HK-2 (cell line): ENCODE measurements at regions not wholly inside any gene's neighbourhood (a gene's known extent, or its start where the extent isn't known, plus 50 kb on each side); places are given as distances from the start of the nearest gene placed in this dataset.
"Not testable (repeated sequence)": the region's sequence is repeated elsewhere in the genome, so short reads cannot be mapped to it uniquely, and the experiment has no call there.

Source experiments
- DNase-seq: peaks from one replicate; pipeline ENCODE4 v3.0.0-alpha.2; 2018; ENCODE audit not compliant: unreplicated experiment

DNA sequence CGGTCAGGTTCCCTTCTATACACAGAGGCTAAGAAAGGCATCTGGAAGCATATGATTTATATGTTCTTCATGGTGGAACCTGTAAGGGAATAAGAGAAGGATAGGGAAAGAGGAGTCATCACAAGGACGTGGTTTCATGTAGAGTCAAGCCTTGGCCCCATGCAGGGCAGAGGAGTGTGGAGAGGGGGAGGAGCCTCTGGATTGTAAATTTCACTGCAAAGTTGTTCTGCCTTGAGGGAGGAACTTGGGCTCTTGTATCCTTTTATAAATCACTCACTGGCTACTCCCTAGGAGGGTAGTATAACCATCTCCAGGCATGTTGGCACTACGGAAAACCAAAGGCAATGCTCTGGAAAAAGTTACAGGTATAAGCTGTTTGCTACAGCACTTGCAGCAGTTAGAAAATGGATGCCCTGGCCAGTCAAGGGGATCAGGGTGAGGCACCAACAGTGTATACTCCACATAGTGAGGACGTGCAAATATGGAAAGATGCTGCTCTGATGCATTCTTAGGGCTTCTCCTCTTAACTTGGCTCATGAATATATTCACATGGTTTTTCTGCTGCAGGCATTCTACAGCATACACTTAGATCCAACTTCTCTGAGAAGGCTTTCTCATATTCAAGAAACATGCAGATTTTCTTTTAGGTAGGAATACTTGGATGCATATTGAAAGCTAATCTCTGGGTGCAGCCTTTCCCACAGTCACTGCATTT lies 60.3 kb upstream of the ZNF81 start:
- no peak for DNase-seq

DNA sequence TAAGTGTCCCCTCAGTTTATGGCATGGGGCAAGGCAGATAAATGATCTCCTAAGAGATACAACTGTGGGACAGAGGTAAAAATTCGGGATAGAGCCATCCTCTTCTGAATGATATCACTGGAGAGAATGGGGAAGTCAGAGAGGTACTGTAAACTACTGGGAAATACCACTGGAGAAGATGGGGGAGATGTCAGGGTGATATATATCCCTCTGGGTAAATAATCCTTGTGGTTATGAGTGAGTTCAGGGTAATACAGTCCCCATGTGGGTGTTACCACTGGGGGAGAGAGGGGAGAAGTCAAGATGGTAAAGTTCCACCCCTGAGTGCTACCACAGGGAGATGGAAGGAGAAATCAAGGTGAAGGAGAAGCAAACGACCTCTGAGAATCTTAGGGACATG lies 63.9 kb upstream of the ZNF81 start:
- DNase-seq = no peak

DNA sequence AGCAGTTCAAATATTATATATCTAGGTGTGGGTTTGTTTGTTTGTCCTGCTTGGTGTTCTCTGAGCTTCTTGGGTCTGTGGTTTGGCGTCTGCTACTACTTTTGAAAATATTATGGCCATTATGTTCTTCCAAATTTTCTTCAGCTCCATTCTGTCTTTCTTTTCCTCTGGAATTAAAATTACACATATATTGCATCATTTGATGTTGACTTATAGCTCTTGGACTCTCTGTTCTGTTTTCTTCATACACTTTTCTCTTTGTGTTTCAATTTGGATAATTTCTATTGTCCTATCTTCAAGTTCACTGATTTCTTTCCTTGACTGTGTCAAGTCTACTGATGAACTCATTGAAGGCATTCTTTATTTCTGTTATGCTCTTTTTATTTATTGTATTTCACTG lies 65.2 kb upstream of the ZNF81 start:
- no peak for DNase-seq

DNA sequence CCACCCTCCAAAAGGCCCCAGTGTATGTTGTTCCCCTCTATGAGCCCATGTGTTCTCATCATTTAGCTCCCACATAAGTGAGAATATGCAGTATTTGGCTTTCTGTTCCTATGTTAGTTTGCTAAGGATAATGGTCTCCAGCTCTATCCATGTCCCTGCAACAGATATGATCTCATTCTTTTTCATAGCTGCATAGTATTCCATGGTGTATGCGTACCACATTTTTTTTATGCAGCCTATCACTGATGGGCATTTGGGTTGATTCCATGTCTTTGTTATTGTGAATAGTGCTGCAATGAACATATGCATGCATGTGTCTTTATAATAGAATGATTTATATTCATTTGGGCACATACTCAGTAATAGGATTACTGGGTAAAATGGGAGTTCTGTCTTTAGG lies 73.9 kb upstream of the ZNF81 start:
- DNase-seq = not testable (repeated sequence)

DNA sequence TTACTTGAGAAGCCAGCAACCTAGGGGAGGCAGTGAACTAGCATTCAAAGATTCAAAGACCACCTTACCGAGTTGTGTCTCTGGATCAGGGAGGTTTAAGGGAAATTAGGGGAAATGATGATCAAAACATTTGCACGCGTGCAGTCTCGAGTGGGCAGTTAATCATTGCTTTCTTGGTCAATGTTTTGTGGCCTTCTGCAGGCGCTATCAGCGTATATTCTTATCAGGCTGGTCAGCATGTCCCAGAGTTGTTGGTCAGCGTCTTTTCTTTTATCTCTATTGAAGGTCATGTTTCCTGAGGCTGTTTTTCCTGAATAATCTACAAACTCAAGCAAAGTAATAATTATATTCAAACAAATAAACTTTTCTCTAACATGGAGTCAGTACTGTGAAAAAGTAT lies 84.0 kb upstream of the ZNF81 start:
- DNase-seq = no peak

DNA sequence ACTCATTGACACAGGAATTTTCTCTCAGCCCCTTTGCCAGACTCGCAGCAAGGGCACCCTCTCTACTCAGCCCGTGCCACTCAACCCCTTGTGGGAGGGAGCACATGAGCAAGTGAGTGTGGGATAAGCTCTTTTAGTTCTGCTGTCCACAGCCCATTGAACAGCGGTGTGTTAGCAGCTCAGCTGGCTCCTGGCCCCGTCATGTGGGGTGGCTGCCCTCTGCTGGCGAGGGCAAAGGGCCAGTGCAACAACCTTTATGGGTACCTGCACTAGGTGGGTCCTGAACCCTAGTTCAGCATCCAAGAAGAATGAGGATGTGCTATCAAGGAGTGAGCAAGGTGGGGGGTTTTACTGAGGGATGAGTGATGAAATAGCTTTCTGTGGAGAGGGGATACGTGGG lies 85.0 kb upstream of the ZNF81 start:
- peak; percentile 59 for DNase-seq

DNA sequence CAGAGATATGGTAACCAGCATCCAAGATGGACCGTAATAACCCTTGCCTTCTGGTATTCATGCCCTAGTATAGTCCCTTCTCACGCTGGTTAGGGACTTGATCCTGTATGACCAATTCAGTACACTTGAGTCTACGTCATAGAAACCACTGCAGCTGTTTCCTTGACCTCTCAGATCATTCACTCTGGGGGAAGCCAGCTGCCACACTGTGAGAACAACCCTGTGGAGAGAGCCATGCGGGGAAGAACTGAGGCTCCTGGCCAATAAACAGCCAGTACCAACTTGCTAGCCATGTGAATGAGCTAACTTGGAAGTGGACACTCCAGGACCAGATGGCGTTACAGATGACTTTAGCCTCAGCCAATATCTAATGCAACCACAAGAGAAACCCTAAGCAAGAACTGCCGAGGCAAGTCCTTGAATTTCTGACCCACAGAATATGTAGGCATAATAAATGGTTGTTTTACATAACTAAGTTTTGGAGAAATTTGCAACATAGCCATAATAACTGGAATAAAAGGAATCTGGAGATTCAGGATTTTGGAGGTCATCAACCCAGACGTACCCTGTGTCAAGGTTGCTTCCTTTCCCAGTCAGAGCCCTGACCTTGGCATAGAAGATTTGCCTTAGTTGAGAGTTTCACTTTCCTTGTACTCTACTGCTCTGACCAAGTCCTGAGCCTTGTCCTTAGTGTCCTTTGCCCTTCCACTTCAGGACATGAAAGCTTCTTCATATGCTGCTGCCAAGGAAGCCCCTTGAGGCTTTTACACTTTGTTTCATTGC lies 87.3 kb upstream of the ZNF81 start:
- DNase-seq = no peak

DNA sequence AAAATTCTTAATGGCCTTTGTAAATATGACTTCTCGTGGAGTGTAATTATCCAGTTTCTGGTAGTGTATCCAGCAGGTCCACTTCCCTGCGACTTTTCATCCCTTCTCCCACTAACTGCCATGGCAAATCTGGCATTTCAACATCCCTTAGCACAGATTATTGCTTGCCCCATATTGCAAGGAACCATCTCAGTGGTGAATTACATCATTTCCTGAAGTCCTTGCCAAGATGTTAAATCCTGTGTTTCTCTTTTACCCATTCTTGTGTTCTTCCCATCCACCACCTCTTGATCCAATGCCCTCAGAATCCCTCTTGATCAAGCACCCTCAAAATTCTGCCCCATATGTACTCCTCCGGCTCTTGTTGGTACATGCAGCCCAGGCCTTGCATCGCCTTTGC lies 88.1 kb upstream of the ZNF81 start:
- DNase-seq = no peak

DNA sequence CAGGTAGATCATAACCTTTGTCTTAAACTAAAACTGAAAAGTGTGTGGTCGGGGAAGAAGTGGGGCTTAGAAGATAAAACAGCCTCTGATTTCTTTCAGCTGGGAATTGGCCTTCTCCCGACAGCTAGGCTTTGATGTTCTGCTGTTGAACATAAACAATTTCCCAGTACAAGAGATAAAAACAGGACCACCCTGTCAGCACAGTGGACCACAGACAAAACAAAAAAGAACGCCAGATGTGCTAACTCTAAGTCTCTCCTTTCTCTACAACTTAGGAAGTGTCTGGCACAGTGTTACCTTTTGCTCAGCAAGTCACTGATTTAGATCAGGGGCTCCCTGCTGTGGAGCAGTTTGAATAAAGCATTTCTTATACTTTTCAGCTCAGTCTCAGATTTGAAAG lies 87.5 kb upstream of the UXT start:
- no peak for DNase-seq

DNA sequence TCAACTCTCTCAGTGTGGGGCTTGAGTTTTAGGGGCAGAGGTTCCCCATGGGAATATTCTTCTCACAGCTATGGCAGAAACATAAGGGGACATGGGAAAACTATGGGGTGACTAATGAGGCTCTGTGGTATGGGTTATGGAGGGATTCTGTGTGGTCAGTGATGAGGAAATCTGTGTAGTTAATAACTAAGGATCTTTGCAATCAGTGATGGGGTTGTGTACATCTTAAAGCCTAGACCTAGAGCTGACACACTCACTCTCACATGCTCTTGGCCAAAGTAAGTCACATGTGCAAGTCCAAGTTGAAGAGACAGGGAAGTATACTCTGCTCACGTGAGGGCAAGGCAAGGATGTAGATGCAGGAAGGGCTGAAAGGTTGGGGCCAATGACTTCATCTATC lies 86.4 kb upstream of the UXT start:
- peak; percentile 18 for DNase-seq

DNA sequence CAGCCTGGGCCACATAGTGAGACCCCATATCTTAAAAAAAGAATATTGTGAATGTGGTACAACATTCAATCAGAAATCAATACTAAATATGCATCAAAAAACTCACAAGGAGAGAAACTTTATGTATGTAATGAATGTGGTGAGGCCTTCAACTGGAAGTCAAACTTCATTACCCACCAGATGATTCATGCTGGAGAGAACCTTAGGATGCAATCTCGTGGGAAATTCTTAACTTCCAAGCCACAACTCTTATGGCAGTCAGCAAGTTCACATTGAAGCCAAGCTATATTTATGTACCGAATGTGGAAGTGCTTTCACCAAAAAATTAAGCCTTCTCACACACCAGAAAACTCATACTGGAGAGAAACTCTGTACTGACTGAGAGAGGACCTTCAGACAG lies 84.5 kb upstream of the UXT start:
- DNase-seq = no peak

DNA sequence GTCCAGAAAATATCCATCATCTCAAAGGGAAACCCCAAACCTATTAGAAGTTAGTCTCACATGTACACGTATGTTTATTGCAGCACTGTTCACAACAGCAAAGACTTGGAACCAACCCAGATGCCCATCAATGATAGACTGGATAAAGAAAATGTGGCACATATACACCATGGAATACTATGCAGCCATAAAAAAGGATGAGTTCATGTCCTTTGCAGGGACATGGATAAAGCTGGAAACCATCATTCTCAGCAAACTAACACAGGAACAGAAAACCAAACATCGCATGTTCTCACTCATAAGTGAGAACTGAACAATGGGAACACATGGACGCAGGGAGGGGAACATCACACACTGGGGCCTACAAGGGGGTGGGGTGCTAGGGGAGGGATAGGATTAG lies 79.9 kb upstream of the UXT start:
- not testable (repeated sequence) for DNase-seq

DNA sequence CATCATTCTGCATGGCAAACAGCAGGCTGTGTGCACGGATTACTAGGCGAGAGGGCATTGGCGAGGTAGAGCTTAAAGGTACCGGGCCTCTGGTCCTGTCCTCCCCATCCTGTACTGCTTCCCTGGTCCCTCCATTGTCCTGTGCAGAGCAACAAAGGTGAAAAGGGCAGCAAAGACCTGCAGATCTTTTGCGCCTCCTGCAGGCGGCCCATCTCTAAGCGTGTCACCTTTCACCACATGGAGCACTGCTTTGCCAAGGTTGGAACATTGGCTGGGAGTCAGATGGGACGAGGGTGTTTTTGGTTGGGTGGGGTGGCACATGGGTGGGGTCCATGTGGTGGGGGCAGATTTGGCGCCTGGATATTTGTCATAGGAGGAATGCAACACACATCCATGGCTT lies 64.7 kb upstream of the UXT start:
- no peak for DNase-seq

DNA sequence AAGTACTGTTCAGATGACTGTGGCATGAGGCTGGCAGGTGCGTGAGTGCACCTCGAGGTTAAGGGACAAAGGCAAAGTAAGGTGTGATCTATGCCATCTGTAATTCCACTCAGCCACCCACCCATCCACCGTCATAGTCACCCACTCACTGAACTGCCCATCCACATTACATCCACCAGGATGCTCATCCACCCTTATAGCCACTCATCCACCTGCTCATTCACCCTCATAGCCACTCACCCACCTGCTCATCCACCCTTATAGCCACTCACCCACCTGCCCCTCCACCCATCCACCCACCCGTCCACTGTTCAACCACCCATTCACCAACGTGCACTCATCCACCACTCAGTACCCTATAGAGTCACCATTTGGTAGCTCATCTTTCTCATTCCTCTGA lies 64.1 kb upstream of the UXT start:
- no peak for DNase-seq

DNA sequence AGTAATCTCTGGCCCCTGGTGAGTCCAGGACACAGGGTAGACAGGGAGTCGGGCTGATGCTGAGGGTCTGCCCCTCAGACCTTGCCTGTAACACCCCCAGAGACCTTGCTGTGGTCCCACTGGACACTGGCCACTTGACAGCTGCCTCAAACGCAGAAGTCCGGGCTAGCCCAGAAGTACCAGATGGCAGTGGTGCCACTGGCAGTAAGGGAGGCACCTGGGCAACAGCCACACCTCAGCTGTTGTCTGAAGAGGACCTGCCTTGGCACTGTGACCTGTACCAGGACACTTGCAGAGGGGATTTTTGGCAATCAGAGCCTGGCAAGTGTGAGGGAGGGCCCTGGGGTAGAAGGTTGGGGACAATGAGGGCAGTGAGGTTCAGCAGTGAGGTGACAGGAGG lies 63.3 kb upstream of the UXT start:
- DNase-seq = no peak

DNA sequence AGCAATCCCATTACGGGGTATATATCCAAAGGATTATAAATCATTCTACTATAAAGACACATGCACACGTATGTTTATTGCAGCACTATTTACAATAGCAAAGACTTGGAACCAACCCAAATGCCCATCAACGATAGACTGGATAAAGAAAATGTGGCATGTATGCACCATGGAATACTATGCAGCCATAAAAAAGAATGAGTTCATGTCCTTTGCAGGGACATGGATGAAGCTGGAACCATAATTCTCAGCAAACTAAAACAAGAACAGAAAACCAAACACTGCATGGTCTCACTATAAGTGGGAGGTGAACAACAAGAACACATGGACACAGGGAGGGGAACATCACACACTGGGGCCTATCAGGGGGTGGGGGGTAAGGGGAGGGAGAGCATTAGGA lies 56.1 kb upstream of the UXT start:
- DNase-seq = not testable (repeated sequence)

DNA sequence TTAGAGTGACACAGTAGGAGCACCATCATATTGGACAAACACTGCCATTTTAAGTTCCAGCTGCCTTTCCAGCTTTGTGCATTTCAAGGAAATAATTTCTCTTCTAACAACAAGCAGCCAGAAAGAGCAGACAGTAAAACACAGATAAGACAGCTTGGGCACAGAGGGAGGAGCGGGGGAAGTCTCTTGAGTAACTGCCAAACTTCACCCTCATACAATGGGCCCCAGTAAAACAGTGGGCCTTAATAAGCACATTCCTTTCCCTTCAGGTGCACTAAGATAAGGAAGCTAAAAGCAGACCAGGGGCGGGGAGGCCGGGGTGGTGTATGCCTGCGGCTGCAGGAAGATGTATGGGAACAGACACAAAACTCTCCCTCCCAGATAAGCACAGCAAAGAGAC lies 53.7 kb upstream of the UXT start:
- not testable (repeated sequence) for DNase-seq

DNA sequence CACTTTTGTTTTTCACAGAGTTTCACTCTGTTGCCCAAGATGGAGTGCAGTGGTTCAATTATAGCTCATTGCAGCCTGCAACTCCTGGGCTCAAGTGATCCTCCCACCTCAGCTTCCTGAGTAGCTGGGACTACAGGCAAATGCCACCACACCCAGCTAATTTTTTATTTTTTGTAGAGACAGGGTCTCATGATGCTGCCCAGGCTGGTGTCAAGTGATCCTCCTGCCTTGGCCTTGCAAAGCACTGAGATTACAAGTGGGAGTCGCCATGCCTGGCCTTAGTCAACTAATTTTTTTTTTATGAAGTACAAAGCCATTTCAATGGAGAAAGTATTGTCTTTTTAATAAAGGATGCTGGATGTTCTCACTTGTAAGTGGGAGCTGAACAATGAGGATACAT lies 51.3 kb upstream of the UXT start:
- no peak for DNase-seq
